GM19467 (cell line): ENCODE measurements at regions not wholly inside any gene's neighbourhood (a gene's known extent, or its start where the extent isn't known, plus 50 kb on each side); places are given as distances from the start of the nearest gene placed in this dataset.

ENCODE experiments used
- ATAC-seq: cut with Tn5 transposase; IDR thresholded peaks from one replicate; pipeline ENCODE4 v1.9.1; 2021; ENCODE audit warnings: mild to moderate bottlenecking, moderate library complexity; ENCODE audit not compliant: unreplicated experiment

DNA sequence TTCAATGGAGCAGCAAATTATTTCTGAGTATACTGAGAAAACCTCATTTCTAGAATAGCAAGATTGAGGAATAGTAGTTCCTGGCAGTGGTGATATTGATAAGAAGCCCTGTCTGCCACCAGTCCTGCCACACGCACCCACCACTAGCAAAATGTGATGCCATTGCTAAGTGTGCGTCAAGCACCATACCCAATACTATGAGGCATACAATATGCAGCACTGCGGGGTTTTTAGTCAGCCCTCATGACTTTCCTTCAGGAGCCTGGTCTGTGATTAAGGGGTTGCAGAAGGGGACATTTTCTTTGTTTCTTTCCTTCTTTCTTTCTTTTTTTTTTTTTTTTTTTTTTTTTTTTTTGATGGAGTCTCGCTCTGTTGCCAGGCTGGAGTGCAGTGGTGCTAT is 128.7 kb upstream of the USP38 start:
- ATAC-seq = no peak

DNA sequence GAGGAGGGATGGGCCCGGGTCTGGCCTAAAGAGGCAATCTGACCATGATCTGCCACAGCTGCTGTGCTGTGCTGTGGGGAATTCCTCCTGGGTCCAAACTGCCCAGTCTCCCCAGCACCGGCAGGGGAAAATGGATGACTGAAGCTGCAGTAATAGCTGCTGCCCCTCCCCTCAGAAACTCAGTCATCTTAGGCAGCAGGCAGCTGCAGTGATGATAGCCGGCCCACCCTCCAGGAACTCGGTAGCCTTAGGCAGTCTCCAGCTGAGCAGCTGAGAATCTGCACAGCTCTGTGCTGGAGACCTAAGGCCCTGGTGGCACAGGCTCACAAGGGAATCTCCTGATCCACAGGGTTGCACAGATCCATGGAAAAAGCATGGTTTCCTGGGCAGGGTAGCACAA is 113.4 kb upstream of the USP38 start:
- ATAC-seq = no peak

DNA sequence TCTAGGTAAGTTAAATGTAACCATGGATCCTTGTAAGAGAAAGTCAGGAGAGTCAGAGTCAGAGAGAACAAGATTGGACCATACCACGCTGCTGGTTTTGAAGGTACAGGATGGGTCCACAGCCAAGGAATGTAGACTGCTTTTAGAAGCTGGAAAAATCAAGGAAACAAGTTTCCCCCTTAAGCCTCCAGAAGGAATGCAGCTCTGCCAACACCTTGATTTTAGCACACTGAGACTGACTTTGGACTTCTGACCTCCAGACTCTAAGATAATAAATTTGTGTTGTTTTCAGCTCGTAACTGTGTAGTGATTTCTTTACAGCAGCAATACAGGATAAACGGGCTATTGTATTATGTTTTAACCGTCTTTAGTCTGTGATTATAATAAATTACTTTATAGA is 108.0 kb upstream of the USP38 start:
- ATAC-seq = no peak

DNA sequence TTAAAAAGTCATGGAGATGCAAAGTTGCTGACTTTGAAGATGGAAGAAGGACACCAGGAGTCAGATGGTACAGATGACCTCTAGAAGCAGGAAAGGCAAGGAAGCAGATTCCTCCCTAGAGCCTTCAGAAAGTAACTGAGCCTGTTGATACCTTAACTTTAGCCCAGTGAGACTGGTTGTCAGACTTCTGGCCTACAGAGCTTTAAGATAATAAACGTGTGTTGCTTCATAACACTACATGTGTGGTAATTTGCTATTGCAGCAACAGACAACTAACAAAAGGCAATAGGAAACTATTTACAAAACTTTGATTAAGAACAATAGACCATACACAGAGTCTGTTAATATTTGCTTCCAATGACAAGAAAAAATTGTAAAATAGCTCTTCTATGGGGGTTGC is 102.0 kb upstream of the USP38 start:
- ATAC-seq = no peak

DNA sequence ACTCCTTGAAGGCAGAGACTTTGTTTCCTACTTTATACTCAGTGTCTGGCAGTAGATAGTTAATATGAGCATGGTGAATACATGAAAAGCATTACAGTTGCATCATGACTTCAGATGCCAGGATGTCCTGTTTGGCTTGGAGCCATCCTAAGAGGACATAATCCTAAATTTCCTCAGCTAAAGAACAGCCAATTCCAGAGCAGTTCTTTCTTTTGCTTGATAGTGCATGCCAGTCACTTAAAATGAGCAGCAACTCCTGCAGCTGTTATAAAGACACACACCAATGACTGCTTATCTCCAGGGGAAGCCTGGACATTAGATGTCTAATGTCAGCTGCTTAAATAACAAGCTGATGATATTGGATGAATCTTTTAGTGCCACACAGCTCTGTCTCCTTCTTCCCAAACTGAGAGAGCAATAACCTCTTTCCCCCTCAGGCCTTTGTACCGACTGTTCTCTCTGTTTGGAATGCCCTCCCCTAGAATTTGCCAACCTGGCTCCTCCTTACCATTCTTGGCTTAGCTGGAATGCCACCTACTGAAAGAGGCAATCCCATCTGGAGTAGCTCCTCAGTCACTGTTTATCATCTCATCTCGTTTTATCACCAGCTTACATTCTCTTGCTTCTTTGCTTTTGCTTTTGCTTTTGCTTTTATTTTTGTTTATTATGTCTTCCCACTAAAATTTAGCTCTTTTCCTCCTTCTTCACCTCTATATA is 100.8 kb upstream of the USP38 start:
- no peak for ATAC-seq

DNA sequence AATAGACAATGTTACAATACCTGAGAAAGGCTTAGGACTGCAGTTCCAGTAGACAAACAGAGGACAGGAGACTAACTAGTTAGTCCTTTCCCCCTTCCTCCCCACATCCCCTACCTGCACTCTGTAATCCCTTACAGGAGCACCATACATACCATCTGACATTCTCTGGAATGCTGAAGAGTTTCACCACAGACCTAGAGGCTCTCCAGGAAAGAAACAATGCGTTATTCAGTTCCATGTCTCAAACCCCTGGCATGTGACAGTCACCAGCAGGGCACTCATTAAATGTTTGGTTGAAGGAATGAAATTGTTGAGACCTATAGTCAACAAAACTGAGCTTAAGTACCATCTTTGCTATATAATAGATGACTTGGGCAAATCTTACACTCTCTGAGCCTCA is 100.2 kb upstream of the USP38 start:
- no peak for ATAC-seq

DNA sequence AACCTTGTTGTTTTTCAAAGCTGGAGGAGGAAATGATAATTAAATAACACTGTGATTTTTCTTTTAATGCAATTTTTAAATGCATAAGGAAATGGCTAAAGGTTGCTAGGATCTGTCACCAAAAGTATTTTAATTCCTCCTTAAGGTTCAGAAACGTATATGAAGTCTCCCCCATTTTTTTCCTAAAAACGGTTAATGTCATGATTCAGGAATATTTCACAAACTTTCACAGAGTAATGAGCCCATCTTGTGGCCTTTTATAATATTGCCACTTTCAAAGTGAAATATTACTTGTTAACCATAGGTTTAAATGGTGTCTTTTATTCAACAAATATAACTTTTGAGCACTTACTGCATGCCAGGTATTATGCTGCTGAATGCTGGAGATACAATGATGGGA is 99.5 kb upstream of the USP38 start:
- ATAC-seq = no peak

DNA sequence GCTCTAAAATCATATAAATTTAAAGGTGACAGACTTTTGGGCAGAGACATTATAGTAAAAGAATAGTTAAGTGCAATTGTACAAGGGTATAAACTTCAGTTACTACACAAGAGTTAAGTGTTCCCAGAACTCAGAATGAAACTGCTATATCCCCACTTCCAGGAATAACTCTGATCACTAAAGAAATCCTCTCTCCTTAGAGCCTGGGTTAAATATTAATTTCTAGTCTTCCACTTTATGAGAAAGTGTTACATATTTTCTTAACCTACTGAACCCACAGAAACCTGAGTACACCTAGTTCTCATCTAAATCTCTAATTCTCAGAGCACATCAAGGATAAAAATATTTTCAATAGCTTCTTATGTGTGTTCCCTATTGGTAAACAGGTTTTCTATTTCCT is 99.1 kb upstream of the USP38 start:
- no peak for ATAC-seq

DNA sequence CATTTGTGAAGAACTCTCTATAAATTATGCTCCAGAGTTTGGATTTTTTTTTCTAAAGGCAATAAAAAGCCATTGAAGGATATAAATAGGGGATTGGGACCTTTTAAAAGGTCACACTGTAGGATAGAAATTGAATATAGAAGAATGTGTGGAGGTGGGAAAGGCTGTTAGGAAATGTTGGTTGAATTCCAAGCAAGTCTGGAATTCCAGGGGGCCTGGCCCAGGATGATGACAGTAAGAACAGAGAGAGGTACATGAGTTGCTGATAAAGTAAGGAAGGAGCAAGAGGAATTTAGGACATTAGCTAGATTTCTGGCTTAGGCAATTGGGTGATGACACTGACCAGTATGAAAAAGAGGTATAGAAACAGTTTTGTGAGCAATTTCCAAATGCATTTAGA is 95.4 kb upstream of the USP38 start:
- no peak for ATAC-seq

DNA sequence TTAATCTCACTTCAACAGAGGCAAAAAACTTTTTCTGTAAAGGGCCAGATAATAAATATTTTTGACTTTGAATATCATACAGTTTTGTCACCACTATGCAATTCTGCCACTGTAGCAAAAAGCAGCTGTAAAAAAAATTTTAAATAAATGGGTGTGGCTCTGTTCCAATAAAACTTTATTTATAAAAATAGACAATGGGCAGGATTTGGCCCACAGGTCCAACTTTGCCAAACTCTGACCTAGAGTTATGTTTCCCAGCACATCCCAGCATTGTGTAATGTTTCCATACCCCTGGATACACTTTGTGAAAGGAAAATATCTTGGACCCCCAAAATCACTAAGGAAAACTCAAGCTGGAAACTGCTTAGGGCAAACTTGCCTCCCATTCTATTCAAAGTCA is 94.9 kb upstream of the USP38 start:
- no peak for ATAC-seq

DNA sequence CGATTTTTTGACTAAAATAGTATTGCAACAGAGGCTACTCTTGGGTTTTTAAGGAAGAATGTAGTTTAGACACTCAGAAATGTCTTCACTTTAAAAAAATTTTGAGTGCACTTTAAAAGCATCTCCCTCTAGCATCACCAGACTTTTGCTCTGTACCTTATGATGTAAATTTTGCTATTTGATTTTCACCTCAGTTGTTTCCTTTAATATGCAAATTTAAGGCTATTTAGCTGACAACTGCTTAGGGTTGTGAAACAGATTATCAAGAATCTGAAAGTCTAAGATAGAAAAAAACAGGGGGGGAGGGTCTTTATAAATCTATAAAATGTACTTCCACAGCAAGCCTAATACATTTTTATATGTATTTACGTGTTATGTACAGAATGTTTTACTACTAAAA is 92.9 kb upstream of the USP38 start:
- no peak for ATAC-seq

DNA sequence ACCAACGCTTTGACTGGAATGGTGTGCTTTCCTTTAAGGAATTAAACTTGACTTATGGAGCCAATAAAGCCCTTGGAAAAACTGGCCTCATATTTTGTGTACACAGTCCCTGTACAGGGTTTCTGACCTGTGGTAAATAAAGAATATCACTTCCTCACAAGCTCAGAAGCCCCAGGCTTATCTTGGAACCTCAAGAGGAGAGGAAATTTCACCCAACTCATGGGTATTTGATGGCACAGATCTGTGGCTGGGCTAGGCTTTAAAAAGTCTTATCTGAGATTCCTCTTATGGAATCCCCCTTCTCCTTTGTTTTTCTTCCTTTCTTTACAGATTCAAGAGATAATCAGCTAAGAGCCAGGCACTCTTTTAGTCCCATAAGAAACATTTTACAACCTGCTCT is 89.3 kb upstream of the USP38 start:
- no peak for ATAC-seq

DNA sequence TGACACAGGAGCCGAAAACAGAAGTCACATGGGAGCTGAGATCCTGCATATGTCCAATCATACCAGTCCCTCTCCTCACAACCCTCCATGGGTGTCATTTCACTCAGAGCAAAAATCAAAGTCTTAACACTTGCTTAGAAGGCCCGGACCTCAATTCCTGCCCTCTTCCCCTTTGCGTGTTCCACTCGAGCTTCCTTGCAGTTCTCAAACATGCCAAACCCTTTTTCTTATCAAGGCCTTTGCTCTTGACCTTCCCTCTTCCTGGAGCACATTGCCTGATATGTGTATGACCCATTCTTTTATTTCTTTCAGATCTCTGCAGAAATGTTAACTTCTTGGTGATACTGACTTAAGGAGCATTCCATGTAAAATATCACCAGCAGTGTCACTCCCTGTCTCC is 87.0 kb upstream of the USP38 start:
- no peak for ATAC-seq

DNA sequence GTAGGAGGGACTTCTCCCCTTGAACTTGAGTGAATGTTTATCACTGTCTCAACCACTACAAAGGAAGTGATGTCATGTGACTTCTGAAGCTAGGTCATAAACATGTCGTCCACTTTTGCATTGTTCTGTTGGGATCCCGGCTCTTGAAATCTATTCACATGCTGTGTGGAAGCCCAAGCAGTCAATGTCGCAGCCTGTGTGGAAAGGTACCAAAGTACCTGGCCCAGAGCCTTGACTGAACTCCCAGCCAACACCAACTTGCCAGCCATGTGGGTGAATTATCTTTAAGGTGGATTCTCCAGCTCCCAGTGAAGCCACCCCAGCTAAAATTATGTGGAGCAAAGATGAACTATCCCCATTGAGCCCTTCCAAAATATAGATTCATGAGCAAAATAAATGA is 85.0 kb upstream of the USP38 start:
- ATAC-seq = no peak

DNA sequence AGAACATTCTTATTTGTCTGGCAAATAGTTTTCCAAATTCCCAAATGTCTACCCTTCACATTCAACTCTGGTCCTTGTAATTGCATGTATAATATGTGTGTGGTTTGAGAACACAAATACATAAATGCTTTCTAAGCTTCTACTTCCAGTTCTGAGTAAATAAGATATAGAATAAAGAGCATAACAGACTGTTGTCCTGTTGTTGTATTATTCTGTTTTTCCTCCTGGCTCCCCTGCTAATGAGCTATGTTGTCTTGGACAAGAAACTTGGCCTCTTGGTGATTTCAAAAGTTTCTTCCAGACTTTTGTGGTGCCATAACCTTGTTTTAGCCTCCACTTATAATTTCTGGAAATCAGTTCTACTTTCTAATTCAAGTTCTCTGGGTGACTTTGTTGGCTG is 75.3 kb upstream of the USP38 start:
- ATAC-seq = no peak

DNA sequence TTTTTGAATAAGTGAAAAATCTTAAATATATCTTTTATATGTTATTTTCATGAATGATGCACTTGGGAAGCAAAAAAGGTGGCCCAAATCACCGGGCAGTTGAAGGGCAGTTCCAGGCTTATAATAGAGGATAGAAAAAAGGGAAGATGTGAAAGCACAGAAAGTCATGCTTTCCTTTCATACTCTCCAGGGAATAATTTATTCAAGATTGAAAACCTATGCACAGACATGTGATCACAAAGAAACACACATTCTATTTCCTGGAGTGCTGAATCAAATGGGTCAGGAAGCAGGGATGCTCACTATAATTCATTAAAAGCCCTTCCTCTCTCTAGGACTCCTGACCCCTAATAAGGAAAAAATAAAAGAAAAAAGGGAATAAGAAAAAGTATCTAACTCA is 66.1 kb upstream of the USP38 start:
- ATAC-seq = no peak

DNA sequence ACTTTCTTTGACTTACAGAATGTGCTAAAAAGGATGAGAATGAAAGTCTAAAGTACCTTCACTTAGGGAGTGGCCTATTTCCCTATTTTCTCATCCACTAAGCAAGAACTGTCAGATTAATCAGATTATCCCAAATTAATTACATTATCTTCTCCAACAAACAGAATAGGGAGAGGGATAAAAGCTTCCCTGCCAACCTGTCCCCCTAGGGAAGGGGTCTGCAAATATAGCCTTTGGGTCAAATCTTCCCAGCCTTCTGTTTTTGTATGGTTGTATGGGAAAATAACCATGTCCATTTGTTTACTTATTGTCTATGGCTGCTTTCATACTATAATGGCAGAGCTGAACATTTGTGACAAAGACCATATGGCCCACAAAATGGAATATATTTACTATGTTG is 57.1 kb upstream of the USP38 start:
- no peak for ATAC-seq

DNA sequence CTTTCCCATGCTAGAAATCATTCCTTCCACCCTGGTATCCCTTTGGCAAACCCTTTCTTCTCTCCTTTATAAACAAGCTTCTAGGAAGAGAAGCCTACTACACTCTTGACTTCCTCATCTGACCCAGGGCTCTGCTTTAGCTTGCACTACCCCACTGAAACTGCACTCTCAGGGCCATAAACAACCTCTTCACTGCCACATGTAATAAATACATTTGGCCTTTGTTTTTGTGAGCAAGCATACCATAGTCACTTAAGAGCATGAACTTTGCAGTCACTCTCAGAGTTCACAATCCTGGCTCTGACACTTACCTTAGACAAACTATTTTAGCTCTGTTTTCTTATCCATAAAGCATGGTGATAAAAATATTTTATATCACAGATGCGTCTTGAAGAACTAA is 50.7 kb upstream of the USP38 start:
- ATAC-seq = no peak
